Pancreas (tissue), 10 donors: ENCODE measurements at regions not wholly inside any gene's neighbourhood (a gene's known extent, or its start where the extent isn't known, plus 50 kb on each side); places are given as distances from the start of the nearest gene placed in this dataset.

Experiments
- ATAC-seq, 4 donors: fragments of 200-7000 bp; cut with Tn5 transposase; one replicate each; pipeline versions ENCODE4 v1.8.0 to v1.9.1; 2020; ENCODE audit warnings: mild to moderate bottlenecking in 4 of 4, moderate library complexity in 4 of 4
- DNase-seq, 6 donors: peaks; one replicate each; pipeline ENCODE4 v3.0.0-alpha.2; 2020
- FAIRE-seq: peaks from 2 replicates; lab custom pipeline; 2012; peaks lifted over from hg19 to GRCh38; lab: Jason Lieb, UNC
- H3K27ac ChIP-seq, 4 donors: fragments of 200-600 bp; sonication (generic); 1 replicate in 3 of 4; 2 replicates in 1 of 4; pipeline versions ENCODE4 v1.5.0 to v1.8.0; 2020
- H3K27me3 ChIP-seq, 4 donors: fragments of 200-600 bp; one replicate each; pipeline ENCODE4 v1.8.0; 2021
- H3K36me3 ChIP-seq, 3 donors: fragments of 200-600 bp; sonication (generic) in 1 of 3; one replicate each; pipeline versions ENCODE4 v1.5.0 to v1.8.0; 2020 to 2021
- H3K4me1 ChIP-seq, 3 donors: fragments of 200-600 bp; one replicate each; pipeline ENCODE4 v1.8.0; 2021
- H3K4me3 ChIP-seq, 4 donors: fragments of 200-600 bp; sonication (generic) in 2 of 4; one replicate each; pipeline versions ENCODE4 v1.5.0 to v1.8.0; 2020 to 2021
- H3K9me3 ChIP-seq, 4 donors: fragments of 200-600 bp; one replicate each; pipeline ENCODE4 v1.8.0; 2021
- CTCF ChIP-seq, 4 donors: fragments of 200-600 bp; sonication (generic) in 3 of 4; IDR thresholded peaks; one replicate each; pipeline versions ENCODE4 v1.5.0 to v1.8.0; 2021; ENCODE audit warnings: antibody characterized with exemption in 4 of 4
- WGBS, 2 donors: extraction: QIAGEN DNeasy Blood & Tissue Kit; methylation state at CpG; one replicate each; pipeline ENCODE4 v1.1.7; 2013; 5-methylcytosine and 5-hydroxymethylcytosine counted together
- intact Hi-C, 3 donors: fragments of 100-400 bp; cut with DNase I; formaldehyde crosslinking; loops; one replicate each; pipeline versions ENCODE4 v1.11.1 to v1.14.2; 2022
- donor health status: healthy with polysubstance abuse.
- donor health status: DM: no; HTN: no; CAD: no; lungs with moderate emphysema.
- donor health status: DM: no; HTN: no; CAD: no.
- donor health status: control.
- donor health status: control.
- donor health status: Bipolar disorder and iron deficiency.
- donor health status: DM: yes; HTN: yes; CAD: no.
- donor health status: DM: no; HTN: no; CAD: no.
- donor health status: DM: no; HTN: no; CAD: no.
- donor health status: DM: yes; HTN: yes; CAD: no.

- Histone ChIP-seq H3K4me3 (no peak overlapping the region), H3K27ac (no peak overlapping the region), H3K36me3 (no peaks in the 10 kb centered on the region), H3K9me3 (no peaks in the 10 kb centered on the region), H3K4me1 (no peaks in the 10 kb centered on the region), H3K27me3 (no peaks in the 10 kb centered on the region)
- FAIRE-seq: no peak
- no peak for ATAC-seq
- WGBS, 2 donors: 63 to 70% methylated on average over 3 of the region's 3 CpGs
- intact Hi-C loops: no loop called here
- no peak for TF ChIP-seq CTCF (IDR thresholded peaks at IDR 0.05)
- DNase-seq: no peak
Measured at GRCh38 chr5:125476901-125477585, 730.6 kb upstream of the ZNF608 start.

- Histone ChIP-seq H3K4me3 (no peak overlapping the region), H3K4me1 (no peaks in the 10 kb centered on the region), H3K9me3 (no peaks in the 10 kb centered on the region), H3K27me3 (no peaks in the 10 kb centered on the region), H3K36me3 (no peaks in the 10 kb centered on the region), H3K27ac (no peak overlapping the region)
- FAIRE-seq: no peak
- no peak for DNase-seq
- intact Hi-C loops: no loop called here
- no peak for ATAC-seq
- 85 to 88% methylated on average over 1 of the region's 1 CpG for WGBS, 2 donors
- no peak for TF ChIP-seq CTCF (IDR thresholded peaks at IDR 0.05)
Measured at GRCh38 chr5:125477586-125477975, 731.1 kb upstream of the ZNF608 start.

- Histone ChIP-seq H3K27me3 (no peaks in the 10 kb centered on the region), H3K9me3 (no peaks in the 10 kb centered on the region), H3K4me3 (no peak overlapping the region), H3K27ac (no peak overlapping the region), H3K4me1 (no peaks in the 10 kb centered on the region), H3K36me3 (no peaks in the 10 kb centered on the region)
- FAIRE-seq (peak; percentile 20), DNase-seq (no peak), ATAC-seq (peak in 1 of 4 donors; percentile 53)
- WGBS, 2 donors: 97% methylated on average over 4 of the region's 4 CpGs
- TF ChIP-seq CTCF (IDR thresholded peaks at IDR 0.05): no peak
- intact Hi-C loops: no loop called here
Measured at GRCh38 chr5:125478599-125478998, 732.2 kb upstream of the ZNF608 start.

GRCh38 chr5:125480911-125481310 lies 734.5 kb upstream of the ZNF608 start:
- H3K9me3 ChIP-seq: no peaks in the 10 kb centered on the region
- peaks cover 0 to 4% (median 0%) of the 10 kb centered on the region in 3 donors for H3K4me1 ChIP-seq
- ATAC-seq (no peak), FAIRE-seq (no peak), DNase-seq (no peak)
- H3K36me3 ChIP-seq: no peaks in the 10 kb centered on the region
- H3K27me3 ChIP-seq: no peaks in the 10 kb centered on the region
- WGBS, 2 donors: 59 to 62% methylated on average over 5 of the region's 5 CpGs
- no peak for TF ChIP-seq CTCF (IDR thresholded peaks at IDR 0.05)
- no peak overlapping the region for H3K4me3 ChIP-seq
- H3K27ac ChIP-seq: no peak overlapping the region
- intact Hi-C loops: no loop called here
